HFF-Myc (cell line): ENCODE measurements at regions not wholly inside any gene's neighbourhood (a gene's known extent, or its start where the extent isn't known, plus 50 kb on each side); places are given as distances from the start of the nearest gene placed in this dataset.
A peak's percentile ranks its signal among the peaks of the same experiment; 100 is the strongest.
"Not testable (repeated sequence)": the region's sequence is repeated elsewhere in the genome, so short reads cannot be mapped to it uniquely, and the experiment has no call there.

Experiments used
- DNase-seq: peaks from one replicate; pipeline ENCODE4 v3.0.0-alpha.2; 2011; ENCODE audit warnings: low read depth; ENCODE audit errors: extremely low read depth
- H3K4me3 ChIP-seq: replicated peaks from 2 replicates; pipeline ENCODE4 v1.5.1; 2011; ENCODE audit warnings: low read depth, mild to moderate bottlenecking, control low read depth, low read length
- TF ChIP-seq, protein P1 (sequence below): IDR thresholded peaks from 2 replicates; pipeline ENCODE4 v1.5.1; 2012; ENCODE audit warnings: mild to moderate bottlenecking, low read depth, low read length, control low read depth; ENCODE audit errors: missing control alignments

DNA sequence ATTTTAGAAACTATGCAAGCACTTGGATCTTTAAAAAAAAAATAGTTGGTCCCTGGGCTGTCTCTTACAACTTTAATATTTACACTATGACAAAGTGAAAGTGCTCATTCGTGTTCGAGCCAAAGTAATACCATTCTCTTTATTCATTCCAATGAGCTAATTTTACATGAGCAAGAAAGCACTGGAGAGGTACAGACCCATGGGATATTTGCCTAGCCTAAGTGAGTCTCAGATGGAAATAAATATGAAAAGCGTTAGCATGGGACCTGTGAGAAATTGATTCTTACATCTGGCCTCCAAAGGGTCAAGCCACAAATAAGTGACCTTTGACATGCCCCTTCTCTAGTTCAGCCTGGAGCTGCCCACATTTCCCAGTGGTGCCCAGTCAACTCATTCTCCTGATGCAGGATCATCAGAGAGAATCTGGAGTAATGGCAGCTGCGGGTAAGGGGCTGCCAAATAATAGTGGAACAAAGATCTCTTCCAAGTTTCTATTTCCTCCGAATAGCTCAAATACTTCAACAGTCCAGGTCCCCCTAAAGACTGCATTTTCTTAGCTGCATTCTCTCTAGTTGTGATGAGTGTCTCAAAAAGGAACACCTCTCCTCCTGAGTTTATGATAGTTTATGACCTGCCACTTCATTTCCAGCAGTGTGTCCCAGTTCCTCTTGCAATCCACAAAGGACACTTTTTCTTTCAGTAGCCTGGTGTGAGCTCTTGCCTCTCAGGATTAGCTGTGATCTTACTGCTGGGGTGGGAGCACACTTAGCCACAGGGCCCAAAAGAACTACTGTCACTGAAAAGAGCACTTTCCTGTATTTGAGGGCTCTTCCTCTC lies 208.2 kb downstream of the DAD1 start:
- no peak overlapping the region for H3K4me3 ChIP-seq

DNA sequence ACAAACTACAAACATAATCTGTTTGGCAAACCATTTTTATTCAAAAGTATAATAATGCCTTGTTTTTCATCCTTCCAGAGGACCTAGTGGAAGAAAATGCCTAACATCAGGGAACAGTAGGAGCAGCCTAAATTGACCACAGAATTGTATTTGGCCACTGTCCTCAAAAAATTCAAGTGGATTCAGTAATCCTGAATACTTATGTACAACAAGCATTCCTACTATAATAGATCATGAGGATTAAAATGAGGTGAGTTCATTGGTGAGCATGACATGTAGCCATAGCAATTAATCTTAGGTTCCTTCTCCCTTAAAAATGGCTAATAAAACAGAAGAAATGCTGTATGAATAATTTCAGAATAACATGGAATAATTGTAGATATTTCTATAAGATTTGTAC lies 209.3 kb downstream of the DAD1 start:
- no peak for DNase-seq
- TF ChIP-seq, protein P1, sequence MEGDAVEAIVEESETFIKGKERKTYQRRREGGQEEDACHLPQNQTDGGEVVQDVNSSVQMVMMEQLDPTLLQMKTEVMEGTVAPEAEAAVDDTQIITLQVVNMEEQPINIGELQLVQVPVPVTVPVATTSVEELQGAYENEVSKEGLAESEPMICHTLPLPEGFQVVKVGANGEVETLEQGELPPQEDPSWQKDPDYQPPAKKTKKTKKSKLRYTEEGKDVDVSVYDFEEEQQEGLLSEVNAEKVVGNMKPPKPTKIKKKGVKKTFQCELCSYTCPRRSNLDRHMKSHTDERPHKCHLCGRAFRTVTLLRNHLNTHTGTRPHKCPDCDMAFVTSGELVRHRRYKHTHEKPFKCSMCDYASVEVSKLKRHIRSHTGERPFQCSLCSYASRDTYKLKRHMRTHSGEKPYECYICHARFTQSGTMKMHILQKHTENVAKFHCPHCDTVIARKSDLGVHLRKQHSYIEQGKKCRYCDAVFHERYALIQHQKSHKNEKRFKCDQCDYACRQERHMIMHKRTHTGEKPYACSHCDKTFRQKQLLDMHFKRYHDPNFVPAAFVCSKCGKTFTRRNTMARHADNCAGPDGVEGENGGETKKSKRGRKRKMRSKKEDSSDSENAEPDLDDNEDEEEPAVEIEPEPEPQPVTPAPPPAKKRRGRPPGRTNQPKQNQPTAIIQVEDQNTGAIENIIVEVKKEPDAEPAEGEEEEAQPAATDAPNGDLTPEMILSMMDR = no peak
- H3K4me3 ChIP-seq = no peak overlapping the region

More for the DNA sequence above, 208.2 kb downstream of the DAD1 start:
- DNase-seq = no peak
- TF ChIP-seq, protein P1 = no peak

DNA sequence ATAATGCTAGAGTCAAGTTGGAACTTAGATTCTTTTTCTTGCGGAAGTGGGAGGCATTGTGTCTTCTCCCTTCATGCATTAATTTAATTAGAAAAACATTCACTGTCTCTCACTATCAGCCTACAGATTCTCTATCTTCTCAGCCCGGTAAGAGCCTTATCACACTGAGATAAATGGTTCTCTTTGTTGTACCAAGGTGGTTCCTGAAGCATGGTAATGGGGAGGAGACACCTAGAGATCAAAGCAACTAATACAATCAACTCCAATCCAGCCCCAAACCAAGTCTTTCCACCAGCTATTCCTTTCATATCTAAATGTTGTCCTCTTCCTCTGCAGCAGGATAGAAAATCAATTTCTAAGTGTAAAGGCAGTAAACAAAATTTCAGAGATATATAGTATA lies 210.8 kb downstream of the DAD1 start:
- TF ChIP-seq, protein P1 = no peak
- no peak overlapping the region for H3K4me3 ChIP-seq
- DNase-seq = no peak

DNA sequence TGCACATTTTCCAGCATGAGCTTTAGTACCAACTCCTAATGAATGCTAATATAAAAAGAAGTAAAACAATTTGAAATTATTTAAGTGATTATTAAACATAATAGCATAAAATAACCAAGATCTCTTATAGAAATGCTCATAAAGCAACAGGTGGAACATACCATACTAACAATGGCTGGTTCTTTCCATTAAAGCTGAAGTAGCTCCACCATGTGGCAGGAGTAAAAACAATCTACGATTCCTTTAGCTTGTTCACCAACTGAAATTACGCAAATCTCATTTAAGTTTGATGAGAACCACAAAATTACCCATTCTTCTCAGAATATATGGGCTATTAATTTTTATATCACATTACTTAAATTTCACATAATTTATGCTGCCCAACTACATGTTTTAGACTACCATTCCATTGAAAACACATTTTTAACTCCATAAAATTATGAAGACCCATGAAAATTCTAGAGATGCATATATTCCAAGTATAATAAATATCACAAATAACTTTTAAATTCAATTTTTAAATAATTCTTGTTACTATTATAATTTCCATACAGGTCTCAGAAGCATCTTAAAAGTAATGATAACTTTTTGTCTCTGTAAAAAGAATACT lies 213.6 kb downstream of the DAD1 start:
- no peak overlapping the region for H3K4me3 ChIP-seq
- TF ChIP-seq, protein P1 = peak; percentile 42
- DNase-seq = no peak

DNA sequence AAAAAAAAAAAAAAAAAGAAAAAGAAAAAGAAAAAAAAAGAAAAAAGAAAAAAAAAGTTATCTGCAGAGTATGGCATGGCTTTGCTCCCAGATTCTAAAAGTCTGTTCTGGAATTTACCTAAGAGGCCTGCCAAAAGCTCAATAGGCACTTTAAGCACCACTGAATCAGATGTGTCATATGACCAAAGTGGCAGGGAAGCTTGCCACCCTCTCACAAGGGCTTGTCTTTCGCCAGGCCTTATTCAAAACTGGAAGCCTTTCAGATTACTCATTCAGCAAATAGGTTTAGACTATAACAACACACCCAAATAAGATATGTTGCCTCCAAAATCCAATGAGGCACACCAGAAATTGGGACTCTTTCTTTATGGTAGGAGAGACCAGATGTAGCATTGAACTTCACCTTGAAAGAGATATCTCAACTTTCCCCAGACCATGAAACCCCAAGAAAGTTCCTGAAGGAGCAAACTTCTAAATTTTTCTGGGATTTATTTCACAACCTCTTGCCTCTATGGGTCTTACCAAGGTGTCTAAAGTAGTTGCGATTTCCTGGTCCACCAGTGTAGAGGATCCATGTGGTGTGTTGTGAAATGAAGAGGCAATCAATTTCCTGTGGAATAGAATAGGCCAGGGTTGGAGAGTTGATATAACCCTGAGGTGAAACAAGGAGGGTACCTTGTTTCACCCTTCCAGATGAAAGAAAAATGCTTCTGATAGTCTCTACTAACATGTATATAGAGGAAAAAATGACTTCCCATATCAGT lies 218.8 kb downstream of the DAD1 start:
- no peak for DNase-seq
- no peak overlapping the region for H3K4me3 ChIP-seq
- TF ChIP-seq, protein P1 = no peak

DNA sequence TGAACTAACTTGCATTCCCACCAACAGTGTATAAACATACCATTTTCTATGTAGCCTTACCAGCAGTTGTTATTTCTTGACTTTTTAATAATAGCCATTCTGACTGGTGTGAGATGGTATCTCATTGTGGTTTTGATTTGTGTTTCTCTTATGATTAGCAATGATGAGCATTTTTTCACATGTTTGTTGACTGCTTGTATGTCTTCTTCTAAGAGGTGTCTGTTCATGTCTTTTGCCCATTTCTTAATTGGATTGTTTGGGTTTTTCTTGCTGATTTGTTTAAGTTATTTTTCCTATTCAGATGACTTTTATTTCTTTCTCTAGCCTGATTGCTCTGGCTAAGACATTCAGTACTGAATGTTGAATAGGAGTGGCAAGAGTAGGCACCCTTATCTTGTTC lies 230.3 kb downstream of the DAD1 start:
- no peak overlapping the region for H3K4me3 ChIP-seq

DNA sequence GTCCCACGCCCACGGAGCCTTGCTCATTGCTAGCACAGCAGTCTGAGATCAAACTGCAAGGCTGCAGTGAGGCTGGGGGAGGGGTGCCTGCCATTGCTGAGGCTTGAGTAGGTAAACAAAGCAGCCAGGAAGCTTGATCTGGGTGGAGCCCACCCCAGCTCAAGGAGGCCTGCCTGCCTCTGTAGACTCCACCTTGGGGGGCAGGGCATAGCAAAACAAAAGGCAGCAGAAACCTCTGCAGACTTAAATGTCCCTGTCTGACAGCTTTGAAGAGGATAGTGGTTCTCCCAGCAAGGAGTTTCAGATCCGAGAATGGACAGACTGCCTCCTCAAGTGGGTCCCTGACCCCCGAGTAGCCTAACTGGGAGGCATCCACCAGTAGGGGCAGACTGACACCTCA lies 239.7 kb downstream of the DAD1 start:
- not testable (repeated sequence) for DNase-seq, H3K4me3 ChIP-seq

More for the DNA sequence above, 230.3 kb downstream of the DAD1 start:
- TF ChIP-seq, protein P1 = no peak
- no peak for DNase-seq
